GM19438 (cell line): ENCODE measurements at regions not wholly inside any gene's neighbourhood (a gene's known extent, or its start where the extent isn't known, plus 50 kb on each side); places are given as distances from the start of the nearest gene placed in this dataset.
"Not testable (repeated sequence)": the region's sequence is repeated elsewhere in the genome, so short reads cannot be mapped to it uniquely, and the experiment has no call there.

Experiments used
- ATAC-seq: cut with Tn5 transposase; IDR thresholded peaks from one replicate; pipeline ENCODE4 v1.9.1; 2021; ENCODE audit warnings: low read depth; ENCODE audit not compliant: unreplicated experiment

- ATAC-seq = not testable (repeated sequence)
Measured at GRCh38 chr2:90359344-90359743, 1667.9 kb downstream of the RPIA start.

- ATAC-seq = not testable (repeated sequence)
Measured at GRCh38 chr2:90359887-90360730, 1668.6 kb downstream of the RPIA start.

DNA sequence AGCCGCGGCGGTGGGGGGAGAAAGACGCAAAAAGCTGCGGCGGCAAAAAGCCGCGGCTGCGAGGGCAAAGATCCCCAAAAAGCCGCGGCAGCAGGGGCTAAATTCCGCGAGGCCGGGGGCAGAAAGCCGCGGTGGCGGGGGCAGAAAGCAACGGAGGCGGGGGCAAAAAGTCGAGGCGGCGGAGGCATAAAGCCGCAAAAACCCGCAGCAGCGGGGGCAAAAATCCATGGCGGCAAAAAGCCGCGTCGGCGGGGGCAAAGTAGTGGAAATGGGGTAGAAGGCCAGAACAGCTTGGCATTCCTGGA lies 1669.2 kb downstream of the RPIA start:
- ATAC-seq = not testable (repeated sequence)
